ENCODE measurements at regions not wholly inside any gene's neighbourhood (a gene's known extent, or its start where the extent isn't known, plus 50 kb on each side); places are given as distances from the start of the nearest gene placed in this dataset.
"Not testable (repeated sequence)": the region's sequence is repeated elsewhere in the genome, so short reads cannot be mapped to it uniquely, and the experiment has no call there.

DNA sequence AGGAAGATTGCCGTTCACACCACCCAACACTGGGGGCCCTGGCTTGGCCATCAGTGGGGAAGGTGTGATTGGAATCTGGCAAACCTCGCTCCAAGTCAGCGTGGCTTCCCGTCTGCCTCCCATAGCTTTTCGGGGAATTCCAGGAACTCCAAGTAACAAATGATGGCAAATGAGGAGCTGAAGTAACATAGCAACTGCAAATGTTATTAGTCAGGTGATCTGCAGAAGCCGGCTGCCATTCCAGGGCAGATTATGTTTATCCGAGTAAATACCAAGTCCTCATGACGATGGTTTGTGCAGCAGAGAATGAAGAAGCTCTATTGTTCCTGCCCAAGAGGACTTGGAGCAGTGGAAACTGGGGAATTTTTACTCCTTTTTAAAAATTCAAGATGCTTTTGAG is 270.5 kb upstream of the PODXL start:
- H3K4me3 ChIP-seq (ENCODE audit: low read length): no peak overlapping the region
- no peaks in the 10 kb centered on the region for H3K9me3 ChIP-seq (ENCODE audit: control insufficient read depth, insufficient read depth, low read length)
- H3K4me1 ChIP-seq (ENCODE audit: control insufficient read depth, low read length): no peaks in the 10 kb centered on the region
- H3K27ac ChIP-seq (ENCODE audit: low read depth, low read length): no peak overlapping the region
- no peak overlapping the region for H3K4me2 ChIP-seq (ENCODE audit: low read length)
- H3F3A ChIP-seq (ENCODE audit: control insufficient read depth, insufficient read depth): no peaks in the 10 kb centered on the region
- no peak for TF ChIP-seq EZH2phosphoT487 (IDR thresholded peaks at IDR 0.05; ENCODE audit: borderline replicate concordance, low read length)
- TF ChIP-seq, protein P1, sequence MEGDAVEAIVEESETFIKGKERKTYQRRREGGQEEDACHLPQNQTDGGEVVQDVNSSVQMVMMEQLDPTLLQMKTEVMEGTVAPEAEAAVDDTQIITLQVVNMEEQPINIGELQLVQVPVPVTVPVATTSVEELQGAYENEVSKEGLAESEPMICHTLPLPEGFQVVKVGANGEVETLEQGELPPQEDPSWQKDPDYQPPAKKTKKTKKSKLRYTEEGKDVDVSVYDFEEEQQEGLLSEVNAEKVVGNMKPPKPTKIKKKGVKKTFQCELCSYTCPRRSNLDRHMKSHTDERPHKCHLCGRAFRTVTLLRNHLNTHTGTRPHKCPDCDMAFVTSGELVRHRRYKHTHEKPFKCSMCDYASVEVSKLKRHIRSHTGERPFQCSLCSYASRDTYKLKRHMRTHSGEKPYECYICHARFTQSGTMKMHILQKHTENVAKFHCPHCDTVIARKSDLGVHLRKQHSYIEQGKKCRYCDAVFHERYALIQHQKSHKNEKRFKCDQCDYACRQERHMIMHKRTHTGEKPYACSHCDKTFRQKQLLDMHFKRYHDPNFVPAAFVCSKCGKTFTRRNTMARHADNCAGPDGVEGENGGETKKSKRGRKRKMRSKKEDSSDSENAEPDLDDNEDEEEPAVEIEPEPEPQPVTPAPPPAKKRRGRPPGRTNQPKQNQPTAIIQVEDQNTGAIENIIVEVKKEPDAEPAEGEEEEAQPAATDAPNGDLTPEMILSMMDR (IDR thresholded peaks at IDR 0.05; ENCODE audit: low read depth, low read length, poor library complexity, severe bottlenecking): no peak
- H3K36me3 ChIP-seq (ENCODE audit: control insufficient read depth, low read length): no peaks in the 10 kb centered on the region
- no peaks in the 10 kb centered on the region for H3K27me3 ChIP-seq (ENCODE audit: control insufficient read depth, low read length)
- H3K79me2 ChIP-seq (ENCODE audit: control insufficient read depth, low read length): no peaks in the 10 kb centered on the region
- H3K9me2 ChIP-seq (replicated peaks; ENCODE audit: control insufficient read depth, low read length): no peaks in the 10 kb centered on the region
- no peaks in the 10 kb centered on the region for H4K20me1 ChIP-seq (ENCODE audit: control insufficient read depth, insufficient read depth, low read depth, low read length)

DNA sequence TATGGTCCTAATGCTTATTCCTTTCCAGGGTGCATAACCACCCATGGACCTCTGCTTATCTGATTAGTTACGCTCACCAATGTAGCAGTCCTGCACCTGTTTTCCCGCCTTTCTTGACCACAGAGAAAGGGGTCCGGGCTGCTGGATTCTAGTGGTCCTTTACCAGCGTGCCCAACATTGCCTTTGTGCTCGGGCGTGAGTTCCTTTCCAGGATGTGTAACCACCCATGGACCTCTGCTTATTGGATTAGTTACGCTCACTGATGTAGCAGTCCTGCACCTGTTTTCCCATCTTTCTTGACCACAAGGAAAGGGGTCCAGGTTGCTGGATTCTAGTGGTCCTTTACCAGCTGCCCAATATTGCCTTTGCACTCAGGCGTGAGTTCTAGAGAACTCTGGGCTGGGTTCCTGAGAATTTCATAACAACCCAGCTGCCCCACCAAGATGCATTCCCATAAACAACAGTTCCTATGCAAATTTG is 267.6 kb upstream of the PODXL start:
- not testable (repeated sequence) for H3K4me3 ChIP-seq (ENCODE audit: low read length); H3K4me2 ChIP-seq (ENCODE audit: low read length); H4K20me1 ChIP-seq (ENCODE audit: control insufficient read depth, insufficient read depth, low read depth, low read length); H3K9me3 ChIP-seq (ENCODE audit: control insufficient read depth, insufficient read depth, low read length); H3K4me1 ChIP-seq (ENCODE audit: control insufficient read depth, low read length); H3K9me2 ChIP-seq (replicated peaks; ENCODE audit: control insufficient read depth, low read length); H3F3A ChIP-seq (ENCODE audit: control insufficient read depth, insufficient read depth); H3K27me3 ChIP-seq (ENCODE audit: control insufficient read depth, low read length); H3K36me3 ChIP-seq (ENCODE audit: control insufficient read depth, low read length); H3K27ac ChIP-seq (ENCODE audit: low read depth, low read length); H3K79me2 ChIP-seq (ENCODE audit: control insufficient read depth, low read length)

- no peak overlapping the region for H3K4me2 ChIP-seq (ENCODE audit: low read length)
- no peaks in the 10 kb centered on the region for H3K9me3 ChIP-seq (ENCODE audit: control insufficient read depth, insufficient read depth, low read length)
- no peak overlapping the region for H3K27ac ChIP-seq (ENCODE audit: low read depth, low read length)
- H3K9me2 ChIP-seq (replicated peaks; ENCODE audit: control insufficient read depth, low read length): no peaks in the 10 kb centered on the region
- H3K36me3 ChIP-seq (ENCODE audit: control insufficient read depth, low read length): no peaks in the 10 kb centered on the region
- TF ChIP-seq EZH2phosphoT487 (IDR thresholded peaks at IDR 0.05; ENCODE audit: borderline replicate concordance, low read length): no peak
- TF ChIP-seq, protein P1 (IDR thresholded peaks at IDR 0.05; ENCODE audit: low read depth, low read length, poor library complexity, severe bottlenecking): no peak
- no peaks in the 10 kb centered on the region for H3K27me3 ChIP-seq (ENCODE audit: control insufficient read depth, low read length)
- no peaks in the 10 kb centered on the region for H3K79me2 ChIP-seq (ENCODE audit: control insufficient read depth, low read length)
- H3K4me3 ChIP-seq (ENCODE audit: low read length): no peak overlapping the region
- no peaks in the 10 kb centered on the region for H4K20me1 ChIP-seq (ENCODE audit: control insufficient read depth, insufficient read depth, low read depth, low read length)
- no peaks in the 10 kb centered on the region for H3F3A ChIP-seq (ENCODE audit: control insufficient read depth, insufficient read depth)
- H3K4me1 ChIP-seq (ENCODE audit: control insufficient read depth, low read length): no peaks in the 10 kb centered on the region
Measured at GRCh38 chr7:131819891-131820290, 263.5 kb upstream of the PODXL start.

DNA sequence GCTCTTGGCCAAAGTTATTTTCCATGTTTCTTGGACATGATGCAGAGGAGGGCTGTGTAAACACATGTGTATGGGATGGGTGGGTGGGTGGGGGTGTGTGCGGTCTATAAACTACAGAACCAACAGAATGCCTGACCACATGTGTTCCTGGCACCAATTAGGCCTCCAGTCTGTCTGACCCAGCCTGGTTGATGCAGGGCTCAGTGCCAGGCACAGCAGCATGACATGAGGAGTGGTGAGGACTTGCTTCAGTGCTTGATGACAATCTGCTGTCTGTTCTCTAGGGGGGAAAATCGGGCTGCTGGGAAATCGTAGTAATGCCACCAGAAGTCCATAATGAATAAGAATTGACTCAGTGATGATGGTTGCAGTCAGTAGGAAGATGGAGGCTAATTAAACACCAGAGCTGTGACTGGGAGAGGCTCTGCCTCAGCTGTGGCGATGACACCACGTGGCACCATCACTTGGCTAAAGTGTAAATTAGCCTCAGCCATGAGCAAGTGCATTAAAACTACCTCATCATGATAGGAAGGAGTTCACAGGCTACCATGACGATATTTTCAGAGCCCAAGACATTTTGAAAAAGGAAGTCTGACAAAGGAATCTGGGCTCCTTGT is 260.1 kb upstream of the PODXL start:
- no peaks in the 10 kb centered on the region for H4K20me1 ChIP-seq (ENCODE audit: control insufficient read depth, insufficient read depth, low read depth, low read length)
- H3K4me3 ChIP-seq (ENCODE audit: low read length): no peak overlapping the region
- TF ChIP-seq, protein P1 (IDR thresholded peaks at IDR 0.05; ENCODE audit: low read depth, low read length, poor library complexity, severe bottlenecking): no peak
- TF ChIP-seq EZH2phosphoT487 (IDR thresholded peaks at IDR 0.05; ENCODE audit: borderline replicate concordance, low read length): no peak
- no peak overlapping the region for H3K27ac ChIP-seq (ENCODE audit: low read depth, low read length)
- H3K4me1 ChIP-seq (ENCODE audit: control insufficient read depth, low read length): no peaks in the 10 kb centered on the region
- no peaks in the 10 kb centered on the region for H3K36me3 ChIP-seq (ENCODE audit: control insufficient read depth, low read length)
- no peaks in the 10 kb centered on the region for H3K27me3 ChIP-seq (ENCODE audit: control insufficient read depth, low read length)
- no peaks in the 10 kb centered on the region for H3K79me2 ChIP-seq (ENCODE audit: control insufficient read depth, low read length)
- no peaks in the 10 kb centered on the region for H3F3A ChIP-seq (ENCODE audit: control insufficient read depth, insufficient read depth)
- no peaks in the 10 kb centered on the region for H3K9me2 ChIP-seq (replicated peaks; ENCODE audit: control insufficient read depth, low read length)
- H3K9me3 ChIP-seq (ENCODE audit: control insufficient read depth, insufficient read depth, low read length): no peaks in the 10 kb centered on the region
- no peak overlapping the region for H3K4me2 ChIP-seq (ENCODE audit: low read length)
